ENCODE measurements at regions not wholly inside any gene's neighbourhood (a gene's known extent, or its start where the extent isn't known, plus 50 kb on each side); places are given as distances from the start of the nearest gene placed in this dataset.

DNA sequence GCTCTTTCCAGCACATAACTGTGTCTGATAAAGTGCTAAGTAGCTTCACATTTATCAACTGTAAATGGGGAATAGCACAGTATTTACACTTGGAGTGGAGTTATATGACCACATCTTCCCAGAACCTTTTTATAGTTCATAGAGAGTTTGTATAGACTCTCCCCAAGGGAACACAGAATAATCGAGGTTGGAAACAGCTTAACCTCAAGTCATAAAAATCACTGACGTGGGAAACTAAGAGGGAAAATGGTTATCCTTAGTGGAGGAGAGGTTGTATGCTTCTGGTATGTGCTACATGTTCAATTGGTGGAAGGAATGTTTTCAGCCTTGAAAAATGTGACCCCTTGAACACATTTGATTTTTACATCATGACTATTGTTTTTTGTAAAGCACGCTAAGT, 167.9 kb upstream of the KIAA1217 start:
- FAIRE-seq, result no peak

DNA sequence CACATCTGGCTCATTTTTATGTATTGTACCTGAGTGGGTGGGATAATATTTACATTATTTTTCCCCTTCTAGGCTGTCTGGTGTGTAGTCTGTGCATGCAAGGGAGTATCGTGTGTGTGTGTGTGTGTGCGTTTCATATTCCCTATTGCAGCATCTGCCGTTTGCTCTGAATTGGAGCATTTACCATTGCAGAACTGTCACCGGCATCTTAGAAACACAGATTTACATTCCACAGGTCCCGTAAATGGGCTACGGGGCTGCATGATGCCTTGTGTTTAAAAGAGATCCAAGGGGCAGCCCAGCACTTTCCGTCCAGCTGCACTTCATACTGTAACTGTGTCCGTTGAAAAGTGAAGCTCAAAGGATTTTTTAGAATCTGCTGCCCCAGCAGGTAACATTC, 167.1 kb upstream of the KIAA1217 start:
- FAIRE-seq, result no peak

- no peak for FAIRE-seq
Observed at GRCh38 chr10:24042884-24043283, 166.1 kb upstream of the KIAA1217 start.

DNA sequence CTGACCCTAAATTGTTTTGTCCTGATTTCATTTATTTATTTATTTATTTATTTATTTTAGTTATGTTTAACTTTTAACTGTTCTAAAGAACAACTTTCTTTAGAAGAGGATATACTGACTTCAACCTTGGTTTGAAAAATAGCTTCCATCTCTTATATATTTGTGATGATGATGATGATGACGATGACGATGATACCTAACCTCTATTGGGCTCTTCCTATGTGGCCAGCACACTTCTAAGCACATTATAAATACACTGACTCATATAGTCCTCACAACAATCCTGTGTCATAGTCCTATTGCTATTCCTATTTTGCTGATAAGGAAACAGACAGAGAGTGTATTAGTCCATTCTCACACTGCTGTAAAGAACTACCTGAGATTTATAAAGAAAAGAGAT, 162.9 kb upstream of the KIAA1217 start:
- no peak for FAIRE-seq

GRCh38 chr10:24047176-24047575, 161.8 kb upstream of the KIAA1217 start:
- FAIRE-seq, result no peak

DNA sequence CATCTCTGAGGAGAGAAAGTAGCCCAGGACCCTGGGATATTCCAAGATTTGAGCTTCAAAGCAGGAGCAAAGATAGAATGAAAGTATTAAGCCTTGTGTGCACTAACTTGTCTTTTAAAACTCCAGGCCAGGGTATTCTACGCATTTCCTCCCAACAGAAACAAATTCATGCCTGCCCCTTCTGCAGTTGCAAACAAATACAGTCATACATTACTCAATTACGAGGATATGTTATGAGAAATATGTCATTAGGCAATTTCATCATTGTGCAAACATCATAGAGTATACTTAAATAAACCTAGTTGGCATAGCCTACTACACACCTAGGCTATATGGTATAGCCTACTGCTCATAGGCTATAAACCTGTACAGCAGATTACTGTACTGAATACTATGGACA, 154.5 kb upstream of the KIAA1217 start:
- FAIRE-seq, result no peak

DNA sequence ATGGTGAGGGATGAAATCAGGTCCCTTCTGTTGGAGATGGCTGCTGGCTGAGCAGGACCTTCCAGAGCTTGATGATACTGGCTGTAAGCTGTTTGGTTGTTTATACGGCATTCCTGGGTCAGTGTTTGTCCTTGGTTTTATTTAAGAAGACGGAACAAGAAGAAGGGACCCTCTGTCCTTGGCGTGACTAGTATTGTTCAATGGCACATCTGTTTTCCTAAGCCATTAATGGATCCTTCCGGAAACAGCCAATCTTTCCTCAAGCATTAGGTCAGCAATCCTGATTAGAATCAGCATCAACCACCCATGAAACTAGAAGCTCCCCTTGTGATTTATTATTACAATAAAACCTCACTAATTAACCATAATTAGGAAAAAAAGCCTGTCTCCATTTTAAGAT, 128.7 kb upstream of the KIAA1217 start:
- FAIRE-seq, result no peak

GRCh38 chr10:24086296-24087086, 122.4 kb upstream of the KIAA1217 start:
- no peak for FAIRE-seq

DNA sequence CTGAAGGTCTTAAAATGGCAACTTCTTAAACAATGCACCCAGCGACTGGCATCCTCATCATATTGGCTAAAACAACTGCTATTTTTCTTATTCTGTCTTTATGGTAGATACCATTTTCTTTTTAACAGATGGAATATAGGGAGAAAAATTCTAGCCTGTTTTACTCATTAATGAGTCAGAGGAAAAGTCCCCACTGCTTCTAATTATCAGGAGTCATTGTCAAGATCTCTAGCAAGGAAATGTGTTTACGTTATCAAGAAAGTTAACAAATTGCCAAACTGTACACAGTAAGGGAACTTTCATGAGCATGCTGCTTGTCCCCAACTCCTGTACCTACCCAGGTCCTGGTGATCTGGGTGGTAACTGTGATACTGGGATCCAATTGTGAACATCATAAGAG, 117.7 kb upstream of the KIAA1217 start:
- no peak for FAIRE-seq

DNA sequence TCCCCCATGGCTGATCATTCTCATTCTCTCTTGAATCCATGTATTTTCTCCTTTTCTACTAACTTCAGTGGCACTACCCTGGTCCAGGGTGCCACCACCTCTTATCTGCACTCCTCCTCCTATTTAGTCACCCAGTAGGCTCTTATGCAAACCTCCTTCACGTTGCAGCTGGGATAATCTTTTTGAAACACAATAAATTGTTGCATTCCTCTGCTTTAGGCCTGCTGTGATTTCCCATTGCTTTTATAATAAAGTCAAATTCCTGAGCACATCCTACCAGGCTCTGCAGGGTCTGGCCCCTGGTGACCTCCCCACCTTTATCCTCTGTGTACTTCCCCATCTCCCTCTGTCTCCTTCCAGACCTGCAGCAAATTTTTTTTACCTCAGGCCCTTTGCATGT, 112.7 kb upstream of the KIAA1217 start:
- no peak for FAIRE-seq

DNA sequence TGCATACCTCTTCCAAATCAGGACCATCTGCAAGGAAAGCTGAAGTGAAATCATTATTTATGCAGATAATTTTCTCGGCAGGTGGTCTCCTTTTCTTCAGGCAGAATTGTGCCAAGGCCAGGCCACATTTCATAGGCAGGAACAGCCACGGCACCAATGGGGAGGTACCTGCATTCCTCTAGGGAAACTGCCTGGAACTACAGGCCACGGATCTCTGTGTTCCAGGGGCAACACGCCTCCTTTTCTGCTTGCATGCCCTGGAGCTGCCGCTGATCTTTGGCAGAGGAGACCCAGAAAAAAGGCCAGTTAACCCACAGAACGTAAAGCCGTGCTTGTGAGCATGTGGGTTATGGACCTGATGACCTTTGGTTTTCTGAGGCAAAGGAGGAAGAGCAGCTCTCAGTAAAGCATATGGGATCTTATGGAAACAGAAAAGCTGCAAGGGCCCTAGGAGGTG, 111.2 kb upstream of the KIAA1217 start:
- FAIRE-seq, result no peak

- no peak for FAIRE-seq
Observed at GRCh38 chr10:24104895-24105294, 104.0 kb upstream of the KIAA1217 start.

DNA sequence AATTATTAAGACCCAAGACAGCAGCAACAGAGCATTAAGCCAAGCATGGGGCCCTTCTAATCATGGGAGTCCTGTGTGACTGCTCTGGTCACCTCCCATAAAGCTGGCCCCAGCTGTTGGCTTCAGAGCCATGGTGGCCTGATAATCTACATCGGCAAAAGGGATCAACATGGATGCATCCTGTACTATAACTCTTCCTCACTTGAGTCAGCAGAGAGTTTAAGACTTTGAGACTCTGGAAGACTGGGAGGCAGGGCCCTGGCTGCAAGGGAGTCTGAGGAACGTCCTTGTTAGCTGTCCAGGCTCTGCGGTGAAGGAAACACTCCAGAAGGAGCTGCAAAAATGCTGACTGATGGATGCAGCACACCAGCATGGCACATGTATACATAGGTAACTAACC, 95.0 kb upstream of the KIAA1217 start:
- FAIRE-seq, result no peak

DNA sequence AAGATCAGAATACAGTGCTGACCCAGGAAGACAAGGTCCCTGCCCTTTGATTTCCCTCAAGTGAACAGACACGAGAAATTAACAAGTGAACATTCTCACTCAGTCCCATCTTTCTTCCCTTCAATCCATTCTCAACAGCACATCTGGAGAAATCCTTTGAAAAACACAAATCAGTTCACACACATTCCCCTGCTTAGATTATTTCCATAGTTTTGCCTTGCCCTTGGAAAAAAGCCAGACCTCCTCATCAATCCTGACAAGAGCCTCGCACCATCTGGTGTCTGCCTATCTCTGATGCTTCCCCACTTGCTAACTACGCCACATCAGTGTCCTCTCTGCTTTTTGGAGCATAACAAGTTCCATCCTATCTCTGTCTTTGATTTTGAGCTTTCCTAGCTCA, 94.4 kb upstream of the KIAA1217 start:
- no peak for FAIRE-seq

- FAIRE-seq, result no peak
Observed at GRCh38 chr10:24115403-24115802, 93.5 kb upstream of the KIAA1217 start.

DNA sequence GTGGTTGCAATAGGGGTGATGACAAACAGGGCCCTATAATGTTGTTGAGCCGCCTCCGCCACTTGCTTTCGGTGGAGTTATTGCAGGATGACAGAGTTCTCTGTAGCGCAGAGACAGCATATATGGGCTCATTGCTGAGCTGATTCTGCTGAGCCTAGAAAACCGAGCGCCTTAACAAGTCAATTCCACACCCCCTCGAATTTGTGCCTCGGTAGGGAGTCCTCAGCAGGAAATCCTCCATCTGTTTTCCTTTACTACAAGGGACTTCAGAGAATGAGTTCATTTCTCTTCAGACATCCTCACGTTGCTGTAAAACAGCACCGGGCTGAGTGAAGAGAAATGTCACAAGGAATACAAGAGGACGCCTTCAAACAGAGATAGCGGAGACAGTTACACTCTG, 90.7 kb upstream of the KIAA1217 start:
- no peak for FAIRE-seq

- no peak for FAIRE-seq
Observed at GRCh38 chr10:24119896-24120295, 89.0 kb upstream of the KIAA1217 start.

- no peak for FAIRE-seq
Observed at GRCh38 chr10:24120646-24121045, 88.3 kb upstream of the KIAA1217 start.

DNA sequence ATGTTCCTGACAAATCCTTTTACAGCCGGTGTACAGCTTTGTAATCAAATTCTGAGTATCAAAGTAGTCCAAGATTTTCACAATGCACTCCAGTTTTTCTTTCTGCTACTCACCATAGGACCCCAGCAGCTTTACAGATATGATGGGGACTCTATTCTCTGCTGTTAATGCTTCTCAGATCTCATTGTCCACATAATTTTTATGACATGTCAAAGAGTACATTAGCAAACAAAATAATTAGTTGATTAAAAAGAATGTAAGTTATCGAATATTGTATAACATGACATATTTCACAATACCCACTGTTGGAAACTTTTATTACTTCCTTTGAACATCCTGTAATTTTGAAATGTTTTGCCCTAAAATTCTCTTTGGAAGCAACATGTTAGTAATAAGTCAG, 81.4 kb upstream of the KIAA1217 start:
- FAIRE-seq, result no peak

GRCh38 chr10:24128066-24128730, 80.7 kb upstream of the KIAA1217 start:
- no peak for FAIRE-seq

DNA sequence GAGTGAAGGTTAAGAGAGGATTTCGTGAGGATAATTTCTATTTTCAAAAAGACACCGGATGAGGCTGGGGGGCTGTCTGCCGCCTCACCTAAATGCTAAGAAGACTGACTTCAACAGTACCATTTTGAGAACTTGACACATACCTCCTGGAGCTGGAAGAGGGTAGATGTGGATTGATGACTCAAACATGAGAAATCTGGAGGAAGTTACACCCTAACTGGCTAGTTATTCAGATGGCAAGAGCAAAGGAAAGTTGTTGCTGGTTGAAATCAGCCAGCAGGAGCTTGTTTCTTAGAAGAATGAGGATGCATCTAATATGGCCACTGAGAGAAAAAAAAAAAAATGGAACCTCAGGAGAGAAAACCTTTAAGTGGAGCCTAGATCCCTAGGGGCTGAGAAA, 76.2 kb upstream of the KIAA1217 start:
- no peak for FAIRE-seq

- FAIRE-seq, result no peak
Observed at GRCh38 chr10:24133835-24134234, 75.1 kb upstream of the KIAA1217 start.

GRCh38 chr10:24136070-24136469, 72.9 kb upstream of the KIAA1217 start:
- FAIRE-seq, result no peak

- no peak for FAIRE-seq
Observed at GRCh38 chr10:24147321-24147720, 61.6 kb upstream of the KIAA1217 start.

DNA sequence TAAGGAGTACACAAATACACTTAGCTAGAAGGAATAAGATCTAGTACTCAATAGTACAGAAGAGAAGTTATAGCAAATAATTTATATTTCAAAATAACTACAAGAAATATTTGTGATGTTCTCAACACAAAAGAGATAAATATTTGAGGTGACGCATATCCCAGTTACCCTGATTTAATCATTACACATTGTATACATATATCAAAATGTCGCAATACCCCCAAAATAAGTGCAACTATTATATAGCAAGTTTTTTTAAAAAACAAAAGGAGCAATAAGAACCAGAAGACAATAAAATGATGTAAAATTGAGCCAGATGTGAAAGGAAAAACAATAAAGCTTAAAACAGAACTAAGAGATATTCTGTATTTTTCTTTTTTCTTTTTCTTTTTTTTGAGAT, 59.3 kb upstream of the KIAA1217 start:
- FAIRE-seq, result no peak
